ENCODE measurements at regions not wholly inside any gene's neighbourhood (a gene's known extent, or its start where the extent isn't known, plus 50 kb on each side); places are given as distances from the start of the nearest gene placed in this dataset.

- TF ChIP-seq CTCF (conservative IDR thresholded peaks at IDR 0.05) (no peak), EZH2 (IDR thresholded peaks at IDR 0.05; ENCODE audit: low read depth) (no peak)
Measured at GRCh38 chr16:82265809-82266208, 95.8 kb upstream of the MPHOSPH6 start.

Measured in PC-9 (cell line).